ENCODE measurements at regions not wholly inside any gene's neighbourhood (a gene's known extent, or its start where the extent isn't known, plus 50 kb on each side); places are given as distances from the start of the nearest gene placed in this dataset.
A peak's percentile ranks its signal among the peaks of the same experiment; 100 is the strongest.

DNA sequence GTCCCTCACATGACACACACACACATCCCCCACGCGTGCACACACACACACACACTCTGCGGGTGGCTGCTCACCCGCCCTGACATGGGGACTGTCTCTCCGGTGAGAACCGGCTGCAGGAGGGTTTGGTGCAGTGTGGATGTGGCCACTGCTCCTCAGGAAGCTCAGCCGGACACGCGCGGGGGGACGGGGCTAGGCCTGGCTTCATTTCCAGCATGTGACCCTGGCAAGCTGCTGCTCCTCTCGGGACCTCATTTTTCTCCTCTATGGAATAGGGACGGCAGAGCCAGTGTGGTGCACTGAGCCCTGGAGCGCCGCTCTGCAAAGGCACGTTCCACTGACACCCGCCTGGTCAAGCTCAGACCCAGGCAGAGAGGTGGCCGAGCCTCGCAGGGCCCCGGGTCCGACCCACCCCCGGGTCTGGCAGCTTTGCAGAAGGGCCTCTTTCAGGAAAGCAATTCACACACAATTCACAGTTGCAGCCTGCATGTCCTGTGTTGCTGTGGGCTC lies 56.8 kb upstream of the SLCO4A1 start:
- TF ChIP-seq, protein P1, sequence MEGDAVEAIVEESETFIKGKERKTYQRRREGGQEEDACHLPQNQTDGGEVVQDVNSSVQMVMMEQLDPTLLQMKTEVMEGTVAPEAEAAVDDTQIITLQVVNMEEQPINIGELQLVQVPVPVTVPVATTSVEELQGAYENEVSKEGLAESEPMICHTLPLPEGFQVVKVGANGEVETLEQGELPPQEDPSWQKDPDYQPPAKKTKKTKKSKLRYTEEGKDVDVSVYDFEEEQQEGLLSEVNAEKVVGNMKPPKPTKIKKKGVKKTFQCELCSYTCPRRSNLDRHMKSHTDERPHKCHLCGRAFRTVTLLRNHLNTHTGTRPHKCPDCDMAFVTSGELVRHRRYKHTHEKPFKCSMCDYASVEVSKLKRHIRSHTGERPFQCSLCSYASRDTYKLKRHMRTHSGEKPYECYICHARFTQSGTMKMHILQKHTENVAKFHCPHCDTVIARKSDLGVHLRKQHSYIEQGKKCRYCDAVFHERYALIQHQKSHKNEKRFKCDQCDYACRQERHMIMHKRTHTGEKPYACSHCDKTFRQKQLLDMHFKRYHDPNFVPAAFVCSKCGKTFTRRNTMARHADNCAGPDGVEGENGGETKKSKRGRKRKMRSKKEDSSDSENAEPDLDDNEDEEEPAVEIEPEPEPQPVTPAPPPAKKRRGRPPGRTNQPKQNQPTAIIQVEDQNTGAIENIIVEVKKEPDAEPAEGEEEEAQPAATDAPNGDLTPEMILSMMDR (IDR thresholded peaks at IDR 0.05; ENCODE audit: insufficient read depth, low read length, severe bottlenecking), result no peak
- DNase-seq (ENCODE audit: low read depth), result no peak
- Histone ChIP-seq H3K27me3 (ENCODE audit: control insufficient read depth, insufficient read depth, low read length) (peaks cover 11% of the 10 kb centered on the region), H3K36me3 (ENCODE audit: control insufficient read depth, insufficient read depth, low read length) (no peaks in the 10 kb centered on the region), H3K4me3 (ENCODE audit: low read depth, low read length) (no peak overlapping the region)
- no peak for FAIRE-seq

DNA sequence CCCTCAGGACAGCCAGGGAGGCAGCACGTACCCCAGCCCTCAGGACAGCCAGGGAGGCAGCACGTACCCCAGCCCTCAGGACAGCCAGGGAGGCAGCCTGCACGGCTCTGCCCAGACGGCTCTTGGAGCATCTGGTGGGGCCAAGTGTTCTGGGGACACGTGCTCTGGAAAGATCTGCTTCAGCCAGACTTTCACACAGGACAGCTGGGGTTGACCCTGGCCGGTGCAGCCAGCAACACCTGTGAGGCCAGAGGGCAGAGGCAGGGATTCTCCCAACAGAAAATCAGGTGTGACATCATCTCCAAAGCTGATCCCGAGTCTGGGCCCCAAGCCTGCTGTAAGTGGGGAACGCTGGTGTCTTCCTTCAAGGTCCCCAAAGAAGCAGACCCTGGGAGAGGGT lies 55.5 kb upstream of the SLCO4A1 start:
- H3K4me3 ChIP-seq (ENCODE audit: low read depth, low read length), result no peak overlapping the region
- no peak for DNase-seq (ENCODE audit: low read depth)
- H3K36me3 ChIP-seq (ENCODE audit: control insufficient read depth, insufficient read depth, low read length), result no peaks in the 10 kb centered on the region
- TF ChIP-seq, protein P1 (IDR thresholded peaks at IDR 0.05; ENCODE audit: insufficient read depth, low read length, severe bottlenecking), result no peak
- peaks cover 8% of the 10 kb centered on the region for H3K27me3 ChIP-seq (ENCODE audit: control insufficient read depth, insufficient read depth, low read length)
- FAIRE-seq, result no peak

- H3K27me3 ChIP-seq (ENCODE audit: control insufficient read depth, insufficient read depth, low read length), result peaks cover 4% of the 10 kb centered on the region
- no peak overlapping the region for H3K4me3 ChIP-seq (ENCODE audit: low read depth, low read length)
- no peak for FAIRE-seq
- H3K36me3 ChIP-seq (ENCODE audit: control insufficient read depth, insufficient read depth, low read length), result no peaks in the 10 kb centered on the region
- peak; percentile 17 for DNase-seq (ENCODE audit: low read depth)
- TF ChIP-seq, protein P1 (IDR thresholded peaks at IDR 0.05; ENCODE audit: insufficient read depth, low read length, severe bottlenecking), result no peak
These were observed 54.4 kb upstream of the SLCO4A1 start for GRCh38 chr20:62587757-62588402.

- no peaks in the 10 kb centered on the region for H3K36me3 ChIP-seq (ENCODE audit: control insufficient read depth, insufficient read depth, low read length)
- DNase-seq (ENCODE audit: low read depth) (no peak), FAIRE-seq (no peak)
These were observed 53.7 kb upstream of the SLCO4A1 start for GRCh38 chr20:62588458-62589149.

GRCh38 chr20:62589150-62589498 lies 53.2 kb upstream of the SLCO4A1 start:
- Histone ChIP-seq H3K27me3 (ENCODE audit: control insufficient read depth, insufficient read depth, low read length) (peaks cover 4% of the 10 kb centered on the region), H3K4me3 (ENCODE audit: low read depth, low read length) (no peak overlapping the region), H3K36me3 (ENCODE audit: control insufficient read depth, insufficient read depth, low read length) (no peaks in the 10 kb centered on the region)
- FAIRE-seq (no peak), DNase-seq (ENCODE audit: low read depth) (no peak)
- TF ChIP-seq, protein P1 (IDR thresholded peaks at IDR 0.05; ENCODE audit: insufficient read depth, low read length, severe bottlenecking), result no peak

More at GRCh38 chr20:62588458-62589149, 53.7 kb upstream of the SLCO4A1 start:
- TF ChIP-seq, protein P1 (IDR thresholded peaks at IDR 0.05; ENCODE audit: insufficient read depth, low read length, severe bottlenecking), result no peak
- peaks cover 4% of the 10 kb centered on the region for H3K27me3 ChIP-seq (ENCODE audit: control insufficient read depth, insufficient read depth, low read length)
- H3K4me3 ChIP-seq (ENCODE audit: low read depth, low read length), result no peak overlapping the region

Data from bronchial epithelial cell (primary cell).